T-cell (primary cell): ENCODE measurements at regions not wholly inside any gene's neighbourhood (a gene's known extent, or its start where the extent isn't known, plus 50 kb on each side); places are given as distances from the start of the nearest gene placed in this dataset.

ENCODE experiments used
- ATAC-seq, 4 experiments: fragments of 200-7000 bp in 3 of 4; fragments of 150-1000 bp in 1 of 4; cut with Tn5 transposase; replicated peaks in 1 of 4; 1 replicate in 3 of 4; 2 replicates in 1 of 4; pipeline ENCODE4 v1.10.0; 2021; ENCODE audit warnings: moderate library complexity in 3 of 4, mild to moderate bottlenecking in 2 of 4, moderate number of reproducible peaks in 1 of 4
- CTCF ChIA-PET, 2 donors: fragments of 300-600 bp; sonication (Branson Sonifier 250); formaldehyde crosslinking; loops; one replicate each; lab custom pipeline; 2022; ENCODE audit warnings: antibody characterized with exemption in 2 of 2; lab: Charles Lee
- POLR2A ChIA-PET, 2 donors: fragments of 300-600 bp; sonication (Branson Sonifier 250); formaldehyde crosslinking; loops; one replicate each; lab custom pipeline; 2022; ENCODE audit warnings: antibody characterized with exemption in 2 of 2; lab: Charles Lee
- DNase-seq, 35 experiments: peaks; one replicate each; pipeline versions ENCODE4 v3.0.0 to v3.0.0-alpha.2; 2013 to 2023
- H3K27ac ChIP-seq: one replicate; pipeline ENCODE4 v1.5.1; 2013; ENCODE audit warnings: low read length
- H3K27me3 ChIP-seq, 2 experiments: replicated peaks in 1 of 2; 1 replicate in 1 of 2; 2 replicates in 1 of 2; pipeline versions ENCODE4 v1.6.1 to v1.7.0; 2013; ENCODE audit warnings: low read length in 1 of 2, mixed read lengths in 1 of 2; ENCODE audit not compliant: control insufficient read depth in 2 of 2, insufficient read depth in 2 of 2; ENCODE audit errors: extremely low read depth in 1 of 2
- H3K36me3 ChIP-seq, 2 donors: 1 replicate in 1 of 2; 2 replicates in 1 of 2; pipeline versions ENCODE4 v1.6.1 to v1.7.0; 2013; ENCODE audit warnings: low read length in 1 of 2; ENCODE audit not compliant: control insufficient read depth in 2 of 2, insufficient read depth in 1 of 2; ENCODE audit errors: extremely low read depth in 1 of 2
- H3K4me1 ChIP-seq, 2 experiments: 1 replicate in 1 of 2; 2 replicates in 1 of 2; pipeline versions ENCODE4 v1.6.1 to v1.7.0; 2013; ENCODE audit warnings: low read length in 2 of 2, mixed read lengths in 1 of 2; ENCODE audit not compliant: insufficient read depth in 2 of 2, control insufficient read depth in 1 of 2; ENCODE audit errors: extremely low read depth in 1 of 2
- H3K4me3 ChIP-seq, 2 donors: 1 replicate in 1 of 2; 2 replicates in 1 of 2; pipeline versions ENCODE4 v1.5.1 to v1.7.0; 2013; ENCODE audit warnings: mild to moderate bottlenecking in 2 of 2, low read length in 1 of 2, moderate library complexity in 1 of 2; ENCODE audit not compliant: control insufficient read depth in 1 of 2; ENCODE audit errors: extremely low read depth in 1 of 2
- H3K9me3 ChIP-seq: 2 replicates; pipeline ENCODE4 v1.7.0; 2013
- H3K27ac Mint-ChIP-seq, 2 donors: one replicate each; pipeline ENCODE4 v1.8.0; 2020 to 2021; ENCODE audit warnings: mild to moderate bottlenecking in 2 of 2, mixed read lengths in 2 of 2
- H3K27me3 Mint-ChIP-seq, 2 donors: one replicate each; pipeline ENCODE4 v1.8.0; 2021 to 2022; ENCODE audit warnings: mixed read lengths in 2 of 2
- H3K36me3 Mint-ChIP-seq: one replicate; pipeline ENCODE4 v1.8.0; 2021; ENCODE audit warnings: mixed read lengths
- H3K4me1 Mint-ChIP-seq, 3 donors: one replicate each; pipeline ENCODE4 v1.8.0; 2020 to 2022; ENCODE audit warnings: mixed read lengths in 3 of 3, mild to moderate bottlenecking in 1 of 3
- H3K4me3 Mint-ChIP-seq, 3 donors: one replicate each; pipeline ENCODE4 v1.8.0; 2020 to 2022; ENCODE audit warnings: mild to moderate bottlenecking in 3 of 3, mixed read lengths in 3 of 3, moderate library complexity in 3 of 3
- H3K9me3 Mint-ChIP-seq, 3 donors: one replicate each; pipeline ENCODE4 v1.8.0; 2020 to 2022; ENCODE audit warnings: mixed read lengths in 3 of 3
- WGBS: methylation state at CpG from one replicate; pipeline ENCODE4 v1.1.5; 2013; ENCODE audit warnings: missing lambda C conversion rate; ENCODE audit not compliant: insufficient coverage; 5-methylcytosine and 5-hydroxymethylcytosine counted together

GRCh38 chr2:173611121-173611520, 256.4 kb downstream of the CDCA7 start:
- CTCF ChIA-PET, result no interaction called here
- DNase-seq (no peak), ATAC-seq (no peak)
- no peaks in the 10 kb centered on the region for H3K36me3 Mint-ChIP-seq
- no peak overlapping the region for H3K27ac Mint-ChIP-seq
- 95% methylated on average over 4 of the region's 5 CpGs for whole genome bisulfite sequencing
- H3K9me3 Mint-ChIP-seq, result no peaks in the 10 kb centered on the region
- H3K4me1 Mint-ChIP-seq, result no peaks in the 10 kb centered on the region
- H3K36me3 ChIP-seq, result no peaks in the 10 kb centered on the region
- no peak overlapping the region for H3K4me3 ChIP-seq
- H3K9me3 ChIP-seq, result no peaks in the 10 kb centered on the region
- peaks cover 19 to 29% of the 10 kb centered on the region in 2 donors for H3K27me3 Mint-ChIP-seq
- POLR2A ChIA-PET, result no interaction called here
- H3K27me3 ChIP-seq, result peaks cover 0 to 8% of the 10 kb centered on the region in 2 experiments
- H3K4me3 Mint-ChIP-seq, result no peak overlapping the region
- no peak overlapping the region for H3K27ac ChIP-seq
- H3K4me1 ChIP-seq, result no peaks in the 10 kb centered on the region

- H3K27me3 Mint-ChIP-seq, result peaks cover 22 to 29% of the 10 kb centered on the region in 2 donors
- ATAC-seq (no peak), DNase-seq (no peak)
- CTCF ChIA-PET, result interaction anchor here in 1 of 2 donors (0.5 kb wide), 1 partner anchor 422 kb away, joined by 5 read pairs; no protein-coding TSS in a partner anchor
- H3K27ac Mint-ChIP-seq, result no peak overlapping the region
- Histone ChIP-seq H3K9me3 (no peaks in the 10 kb centered on the region), H3K36me3 (no peaks in the 10 kb centered on the region), H3K27me3 (peaks cover 0 to 8% of the 10 kb centered on the region in 2 experiments), H3K4me3 (no peak overlapping the region), H3K27ac (no peak overlapping the region), H3K4me1 (no peaks in the 10 kb centered on the region)
- H3K4me1 Mint-ChIP-seq, result no peaks in the 10 kb centered on the region
- peaks cover 0 to 4% (median 4%) of the 10 kb centered on the region in 3 donors for H3K9me3 Mint-ChIP-seq
- 90% methylated on average over 2 of the region's 3 CpGs for WGBS
- POLR2A ChIA-PET, result no interaction called here
- H3K36me3 Mint-ChIP-seq, result no peaks in the 10 kb centered on the region
- H3K4me3 Mint-ChIP-seq, result no peak overlapping the region
Observed at GRCh38 chr2:173612354-173612753, 257.7 kb downstream of the CDCA7 start.

- ATAC-seq (no peak), DNase-seq (no peak)
- H3K27me3 ChIP-seq, result peaks cover 0 to 4% of the 10 kb centered on the region in 2 experiments
- no peaks in the 10 kb centered on the region for H3K36me3 ChIP-seq
- ChIA-PET CTCF (interaction anchor here in 1 of 2 donors (0.5 kb wide), 1 partner anchor 1619 kb away, joined by 8 read pairs; no protein-coding TSS in a partner anchor), POLR2A (no interaction called here)
- no peak overlapping the region for H3K4me3 ChIP-seq
- Mint-ChIP-seq H3K9me3 (peaks cover 0 to 5% (median 4%) of the 10 kb centered on the region in 3 donors), H3K36me3 (no peaks in the 10 kb centered on the region), H3K27ac (no peak overlapping the region), H3K27me3 (peaks cover 22 to 24% of the 10 kb centered on the region in 2 donors), H3K4me3 (no peak overlapping the region), H3K4me1 (no peaks in the 10 kb centered on the region)
- H3K4me1 ChIP-seq, result no peaks in the 10 kb centered on the region
- no peaks in the 10 kb centered on the region for H3K9me3 ChIP-seq
- H3K27ac ChIP-seq, result no peak overlapping the region
- no CpG with 5 or more reads among the region's 5 CpGs for WGBS
Observed at GRCh38 chr2:173613386-173613785, 258.7 kb downstream of the CDCA7 start.

GRCh38 chr2:173614265-173614930, 259.7 kb downstream of the CDCA7 start:
- Histone ChIP-seq H3K36me3 (no peaks in the 10 kb centered on the region), H3K4me3 (no peak overlapping the region), H3K9me3 (no peaks in the 10 kb centered on the region), H3K27ac (no peak overlapping the region), H3K4me1 (no peaks in the 10 kb centered on the region), H3K27me3 (peaks cover 0 to 4% of the 10 kb centered on the region in 2 experiments)
- ChIA-PET CTCF (no interaction called here), POLR2A (no interaction called here)
- no peaks in the 10 kb centered on the region for H3K4me1 Mint-ChIP-seq
- no peak for DNase-seq
- H3K9me3 Mint-ChIP-seq, result peaks cover 0 to 5% (median 4%) of the 10 kb centered on the region in 3 donors
- 82% methylated on average over 4 of the region's 5 CpGs for WGBS
- H3K27me3 Mint-ChIP-seq, result peaks cover 22 to 25% of the 10 kb centered on the region in 2 donors
- no peak overlapping the region for H3K27ac Mint-ChIP-seq
- no peak overlapping the region for H3K4me3 Mint-ChIP-seq
- ATAC-seq, result no peak
- no peaks in the 10 kb centered on the region for H3K36me3 Mint-ChIP-seq

- Mint-ChIP-seq H3K4me3 (no peak overlapping the region), H3K27ac (no peak overlapping the region), H3K9me3 (peaks cover 0 to 6% (median 0%) of the 10 kb centered on the region in 3 donors), H3K4me1 (no peaks in the 10 kb centered on the region), H3K36me3 (no peaks in the 10 kb centered on the region), H3K27me3 (peaks cover 9 to 31% of the 10 kb centered on the region in 2 donors)
- Histone ChIP-seq H3K27ac (no peak overlapping the region), H3K9me3 (no peaks in the 10 kb centered on the region), H3K4me3 (no peak overlapping the region), H3K27me3 (peaks cover 0 to 12% of the 10 kb centered on the region in 2 experiments), H3K36me3 (no peaks in the 10 kb centered on the region), H3K4me1 (no peaks in the 10 kb centered on the region)
- DNase-seq, result no peak
- WGBS, result 89% methylated on average over 5 of the region's 13 CpGs
- no peak for ATAC-seq
- CTCF ChIA-PET, result no interaction called here
- POLR2A ChIA-PET, result no interaction called here
Observed at GRCh38 chr2:173623438-173624319, 269.0 kb downstream of the CDCA7 start.

- Histone ChIP-seq H3K4me1 (no peaks in the 10 kb centered on the region), H3K9me3 (no peaks in the 10 kb centered on the region), H3K4me3 (no peak overlapping the region), H3K27ac (no peak overlapping the region), H3K27me3 (peaks cover 0 to 14% of the 10 kb centered on the region in 2 experiments), H3K36me3 (no peaks in the 10 kb centered on the region)
- Mint-ChIP-seq H3K9me3 (peaks cover 0 to 6% (median 0%) of the 10 kb centered on the region in 3 donors), H3K27ac (no peak overlapping the region), H3K36me3 (no peaks in the 10 kb centered on the region), H3K4me3 (no peak overlapping the region), H3K27me3 (peaks cover 11 to 33% of the 10 kb centered on the region in 2 donors), H3K4me1 (no peaks in the 10 kb centered on the region)
- 90% methylated on average over 2 of the region's 11 CpGs for WGBS
- ChIA-PET CTCF (no interaction called here), POLR2A (no interaction called here)
- ATAC-seq (no peak), DNase-seq (no peak)
Observed at GRCh38 chr2:173625315-173625714, 270.6 kb downstream of the CDCA7 start.
